HG03565 (cell line): ENCODE measurements at regions not wholly inside any gene's neighbourhood (a gene's known extent, or its start where the extent isn't known, plus 50 kb on each side); places are given as distances from the start of the nearest gene placed in this dataset.

Experiments
- ATAC-seq: cut with Tn5 transposase; IDR thresholded peaks from one replicate; pipeline ENCODE4 v1.9.1; 2021; ENCODE audit warnings: mild to moderate bottlenecking, moderate library complexity; ENCODE audit not compliant: unreplicated experiment

DNA sequence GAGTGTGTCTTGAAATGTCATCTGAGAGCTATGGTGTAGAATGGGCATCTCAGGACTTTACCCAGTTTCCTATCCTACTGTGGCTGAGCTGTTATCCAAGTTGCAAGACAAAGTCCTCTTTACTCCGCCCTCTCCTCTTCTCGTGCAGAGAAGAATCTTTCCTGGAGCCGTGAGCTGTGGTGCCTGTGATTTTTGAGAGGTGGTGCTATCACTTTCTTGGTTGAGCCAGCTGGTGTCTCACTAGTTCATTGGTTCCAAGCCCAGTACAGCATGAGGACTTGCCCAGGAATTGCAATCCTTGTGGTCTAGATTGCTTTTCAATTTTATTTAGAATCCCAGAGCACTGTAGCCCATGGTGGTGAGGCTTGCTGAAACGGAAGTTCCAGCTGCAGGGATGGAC lies 2300.3 kb downstream of the MAT2B start:
- no peak for ATAC-seq

DNA sequence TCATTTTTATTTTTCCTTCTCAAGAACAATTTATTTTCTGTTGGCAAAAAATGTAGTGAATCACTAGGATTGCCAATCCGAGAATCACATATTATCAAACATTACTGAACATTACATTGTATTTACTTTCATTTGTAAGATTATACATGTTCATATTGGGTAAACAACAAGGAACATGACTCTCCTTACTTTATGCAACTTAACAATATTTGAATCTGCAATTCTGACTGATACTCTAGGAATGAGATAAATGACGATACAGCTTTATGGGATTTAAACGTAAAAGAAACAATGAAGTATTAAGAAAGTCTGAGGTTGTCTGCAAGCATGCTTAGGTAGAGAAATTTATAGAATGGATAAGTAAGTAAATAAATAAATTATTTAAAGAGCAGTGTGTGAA lies 2302.9 kb downstream of the MAT2B start:
- ATAC-seq = no peak

DNA sequence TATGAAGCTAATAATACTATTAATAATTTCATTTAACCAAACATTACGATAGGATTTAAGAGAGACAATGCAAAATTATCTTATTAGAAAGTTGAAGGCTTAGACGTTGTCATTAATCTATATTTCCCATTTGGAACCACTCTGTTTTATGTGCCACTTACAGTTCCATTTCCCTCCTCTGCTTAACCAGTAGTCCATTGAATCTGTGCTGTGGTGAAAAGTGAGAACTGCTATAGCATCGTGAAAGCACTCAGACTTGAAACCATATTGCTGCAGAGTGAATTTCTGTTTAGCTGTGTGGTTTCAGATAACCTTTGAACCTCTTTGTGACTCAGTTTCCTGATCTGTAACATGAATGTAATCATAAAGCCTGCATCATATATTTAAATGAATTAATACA lies 2304.5 kb downstream of the MAT2B start:
- ATAC-seq = no peak

DNA sequence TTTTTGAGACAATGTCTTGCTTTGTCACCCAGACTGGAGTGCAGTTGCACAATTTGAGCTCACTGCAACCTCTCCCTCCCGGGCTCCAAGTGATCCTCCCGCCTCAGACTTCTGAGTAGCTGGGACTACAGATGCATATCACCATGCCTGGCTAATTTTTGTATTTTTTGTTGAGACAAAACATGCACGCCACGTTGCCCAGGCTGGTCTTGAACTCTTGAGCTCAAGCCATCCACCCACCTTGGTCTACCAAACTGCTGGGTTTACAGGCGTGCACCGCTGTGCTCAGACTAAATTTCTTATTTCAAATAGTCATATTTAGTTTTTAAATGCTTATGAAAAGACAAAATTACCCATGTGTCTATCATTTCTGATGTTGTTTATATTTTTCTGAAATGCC lies 2324.1 kb downstream of the MAT2B start:
- no peak for ATAC-seq

DNA sequence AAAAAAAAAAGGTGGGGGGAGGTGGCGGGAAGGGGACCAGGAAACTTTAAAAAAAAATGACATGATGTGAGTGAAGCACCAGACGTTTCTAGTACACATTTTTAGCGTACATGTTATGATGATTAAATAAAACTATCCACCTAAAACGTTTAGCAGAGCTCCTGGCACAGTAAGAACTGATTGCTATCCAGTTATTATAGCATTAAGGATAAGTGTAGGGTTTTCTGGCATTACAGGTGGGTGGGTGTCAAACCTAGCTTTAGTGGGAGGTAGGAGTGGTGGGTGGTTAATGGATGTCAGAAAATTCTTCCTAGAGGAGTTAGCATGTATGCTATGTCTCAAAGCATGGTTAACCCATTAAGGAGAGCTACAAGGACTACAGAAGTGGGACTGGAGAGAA lies 2329.5 kb downstream of the MAT2B start:
- ATAC-seq = no peak

DNA sequence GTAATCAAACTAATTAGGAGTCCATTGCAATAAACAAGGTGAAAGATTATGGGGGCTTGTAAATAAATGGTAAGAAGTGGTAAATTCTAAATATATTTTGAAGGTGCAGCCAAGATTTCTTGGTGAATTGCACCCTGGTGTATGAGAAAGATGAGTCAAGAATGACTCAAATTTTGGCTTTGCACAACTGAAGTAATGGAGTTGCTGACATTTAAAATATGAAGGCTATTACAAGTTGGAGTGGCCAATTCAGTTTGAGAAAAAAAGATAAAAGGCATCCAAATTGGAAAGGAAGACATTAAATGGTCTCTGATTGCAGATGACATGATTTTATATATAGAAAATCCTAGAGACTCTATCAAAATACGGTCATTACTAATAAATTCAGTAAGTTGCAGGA lies 2330.6 kb downstream of the MAT2B start:
- no peak for ATAC-seq

DNA sequence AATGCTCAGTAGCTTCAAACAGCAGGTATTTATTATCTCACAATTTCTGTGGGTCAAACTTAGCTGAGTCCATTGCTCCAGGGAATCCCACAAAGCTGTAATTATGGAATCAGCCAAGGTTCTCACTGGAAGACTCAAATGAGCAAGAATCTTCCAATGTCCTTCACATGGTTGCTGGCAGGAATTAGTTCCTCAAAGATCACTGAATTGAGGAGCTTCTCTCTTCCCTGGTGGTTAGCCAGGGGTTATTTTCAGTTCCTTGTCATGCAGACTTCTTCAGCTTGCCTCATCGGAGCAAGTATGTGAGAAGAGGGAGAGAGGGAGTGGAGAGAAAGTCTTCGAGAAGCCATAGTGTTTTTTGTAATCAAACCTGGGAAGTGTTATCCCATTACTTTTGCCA lies 2331.9 kb downstream of the MAT2B start:
- ATAC-seq = no peak

DNA sequence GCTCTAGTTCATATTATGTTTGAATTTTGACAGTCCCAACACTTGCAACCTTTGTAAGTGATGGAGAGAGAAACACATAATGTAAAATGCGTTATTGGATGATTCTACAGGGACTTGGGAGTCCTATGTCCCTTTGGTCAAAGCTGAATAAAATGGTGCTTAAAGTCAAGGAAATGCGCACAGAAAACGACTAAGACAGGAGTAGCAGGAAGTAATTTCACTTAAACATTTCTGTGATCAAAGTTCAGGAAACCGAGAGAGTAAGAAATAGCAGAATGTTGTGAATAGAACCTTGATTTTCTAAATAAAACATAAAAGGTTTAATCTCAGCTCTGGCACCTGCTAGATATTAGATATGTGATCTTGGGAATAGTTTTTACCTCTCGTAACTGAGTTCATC lies 2339.2 kb downstream of the MAT2B start:
- no peak for ATAC-seq

DNA sequence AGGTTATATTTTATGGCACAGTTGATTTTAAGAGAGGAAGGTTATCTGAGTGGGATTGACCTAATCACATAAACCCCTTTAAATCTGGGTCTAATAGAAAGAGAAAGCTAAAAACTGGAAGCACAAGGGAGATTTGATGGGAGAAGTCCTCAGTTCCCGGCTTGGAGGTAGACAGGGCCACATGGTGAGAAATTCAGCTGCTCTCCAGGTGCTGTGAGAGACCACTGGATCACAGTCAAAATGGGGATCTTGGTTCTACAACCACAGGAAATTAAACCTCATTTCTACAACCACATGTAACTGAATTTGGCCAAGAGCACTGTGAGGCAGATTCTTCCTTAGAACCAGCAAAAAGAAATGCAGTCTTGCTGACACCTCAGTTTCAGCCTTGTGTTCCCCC lies 2352.7 kb downstream of the MAT2B start:
- no peak for ATAC-seq

DNA sequence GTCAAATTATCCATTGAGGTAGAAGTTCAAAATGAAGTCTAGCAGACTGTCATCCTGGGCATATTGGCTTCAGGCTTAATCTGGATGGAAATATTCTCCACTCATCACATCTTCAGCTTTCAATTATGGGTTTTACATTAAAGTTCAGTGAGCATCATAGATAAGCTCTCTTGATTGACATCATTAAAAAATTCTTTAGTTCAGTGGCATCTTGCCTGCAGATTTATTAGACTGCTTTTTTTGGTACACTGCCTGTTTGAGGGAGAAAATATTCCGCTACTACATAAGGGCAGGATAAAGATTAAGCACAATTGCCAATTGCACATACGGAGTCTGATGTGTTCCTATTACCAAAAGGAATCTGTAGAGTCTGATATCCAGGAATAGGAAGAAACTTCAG lies 2353.8 kb downstream of the MAT2B start:
- ATAC-seq = no peak

DNA sequence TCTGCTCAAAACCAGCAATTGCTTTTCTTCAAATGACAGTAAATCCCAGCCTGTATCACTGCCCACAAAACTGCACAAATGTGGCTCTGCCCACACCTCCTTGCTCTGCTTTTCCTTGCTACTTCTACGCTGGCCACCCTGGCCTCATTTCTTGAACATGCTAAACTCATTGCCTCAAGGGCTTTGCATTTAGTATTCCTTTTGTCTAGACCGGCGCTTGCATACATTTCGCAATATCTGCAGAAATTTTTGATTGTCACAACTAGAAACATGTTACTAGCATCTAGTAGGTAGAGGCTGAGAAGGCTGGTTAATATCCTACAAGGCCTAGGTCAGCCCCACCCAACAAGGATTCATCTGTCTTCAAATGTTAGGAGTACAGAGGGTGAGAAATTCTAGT lies 2357.8 kb downstream of the MAT2B start:
- ATAC-seq = no peak

DNA sequence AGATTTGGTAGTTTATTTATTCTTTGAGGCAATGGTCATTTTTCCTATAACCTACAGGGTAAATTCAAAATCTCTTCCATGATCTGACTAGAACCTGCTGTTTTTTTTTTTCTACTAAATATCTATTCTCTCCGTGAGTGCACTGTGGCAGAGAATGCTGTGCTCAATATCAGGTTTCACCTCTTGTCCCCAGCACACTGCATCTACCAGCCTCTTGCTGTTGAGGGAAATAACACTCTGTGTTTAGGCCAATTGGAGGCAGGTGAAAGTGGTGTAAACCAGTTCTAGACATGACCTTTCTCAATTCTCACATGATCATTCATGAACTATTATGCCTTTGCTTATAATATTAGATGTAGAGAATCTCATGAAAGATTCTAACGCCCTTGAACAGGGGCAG lies 2365.9 kb downstream of the MAT2B start:
- ATAC-seq = no peak

DNA sequence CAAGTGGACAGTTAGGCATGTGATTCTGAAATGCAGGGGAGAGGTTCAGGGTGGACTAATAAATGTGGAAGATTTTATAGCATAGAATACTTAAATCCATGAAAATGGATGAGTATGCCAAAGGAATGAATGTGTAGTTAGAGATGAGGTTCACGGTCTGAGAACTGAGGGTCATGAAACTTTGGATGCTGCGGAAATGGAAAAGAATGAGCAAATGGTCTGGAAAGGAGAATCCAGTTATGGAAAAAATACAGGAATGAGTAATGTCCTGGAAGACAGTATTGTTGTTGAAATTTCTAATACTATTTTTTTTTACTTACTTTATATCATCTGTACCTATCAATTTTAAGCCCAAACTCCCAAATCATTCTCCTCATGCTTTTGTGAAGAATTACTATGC lies 2369.4 kb downstream of the MAT2B start:
- no peak for ATAC-seq

DNA sequence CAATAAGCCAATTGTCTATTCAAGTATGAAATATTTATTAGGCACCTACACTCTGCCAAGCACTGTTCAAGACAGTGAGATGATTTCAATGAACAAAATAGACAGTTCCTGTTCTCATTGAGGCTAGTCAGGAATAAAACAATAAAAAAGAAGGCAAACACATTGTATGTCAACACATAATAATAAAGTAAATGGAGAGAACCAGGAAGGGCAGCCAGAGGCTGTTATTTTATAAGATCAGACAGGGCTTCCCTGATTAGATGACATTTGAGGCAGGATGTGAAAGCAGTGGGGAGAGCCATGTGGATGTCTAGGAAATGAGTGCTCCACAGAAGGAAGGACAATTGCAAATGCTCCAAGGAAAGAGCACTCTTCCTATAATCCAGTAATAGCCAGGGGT lies 2371.1 kb downstream of the MAT2B start:
- no peak for ATAC-seq

DNA sequence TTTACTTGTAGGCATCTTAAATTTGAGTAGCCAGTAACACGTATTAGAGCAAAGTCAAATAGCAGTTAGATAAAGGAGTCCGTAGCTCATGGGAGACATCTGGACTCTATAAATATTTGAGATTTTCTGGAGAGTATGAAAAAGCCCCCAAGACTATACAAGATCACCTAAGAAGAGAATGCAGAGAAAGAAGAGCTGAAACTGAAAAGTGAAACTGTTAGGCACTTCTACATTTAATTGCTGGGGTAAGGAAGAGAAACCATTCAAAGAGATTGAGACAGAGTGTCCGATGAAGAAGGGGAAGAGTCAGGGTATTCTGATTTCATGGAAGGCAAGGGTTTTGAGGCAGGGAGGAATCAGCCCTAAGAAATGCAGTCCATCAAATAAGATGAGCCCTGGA lies 2372.1 kb downstream of the MAT2B start:
- ATAC-seq = no peak

DNA sequence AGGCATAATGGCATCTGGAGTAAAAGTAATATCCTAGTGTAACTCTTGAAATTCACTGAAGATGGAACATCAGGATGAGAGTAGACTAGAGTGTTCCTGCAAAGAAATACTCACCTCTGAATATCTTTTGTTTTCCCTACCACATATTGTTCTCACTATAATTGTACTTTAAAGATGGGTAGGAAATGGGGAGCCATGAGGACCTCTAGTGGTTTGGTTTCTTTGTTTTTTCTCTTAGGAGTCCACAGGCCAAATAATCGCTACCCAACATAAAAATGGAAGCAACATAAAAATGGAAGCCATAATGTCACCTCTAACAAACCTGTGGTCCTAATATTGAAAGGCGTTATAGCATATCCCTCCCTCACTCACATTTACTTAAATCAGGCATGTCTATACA lies 2375.8 kb downstream of the MAT2B start:
- ATAC-seq = no peak

DNA sequence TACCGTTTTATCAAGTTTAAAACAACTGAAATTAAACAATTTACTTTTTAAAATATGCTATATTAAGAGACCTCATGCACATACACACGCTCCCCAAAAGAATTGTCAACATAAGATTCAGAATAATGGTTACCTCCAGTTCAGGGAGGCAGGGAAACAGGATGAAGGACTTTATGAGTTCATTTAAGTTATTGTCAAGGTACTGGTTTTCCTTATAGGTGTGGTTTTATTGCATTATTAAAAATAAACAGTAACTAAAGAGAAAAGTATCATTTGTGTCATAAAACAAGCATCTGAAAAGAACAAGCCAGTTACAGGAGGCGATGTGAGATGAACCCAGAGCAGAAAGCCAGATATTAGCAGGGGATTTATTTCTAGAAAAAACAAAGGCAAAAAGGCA lies 2376.7 kb downstream of the MAT2B start:
- no peak for ATAC-seq

DNA sequence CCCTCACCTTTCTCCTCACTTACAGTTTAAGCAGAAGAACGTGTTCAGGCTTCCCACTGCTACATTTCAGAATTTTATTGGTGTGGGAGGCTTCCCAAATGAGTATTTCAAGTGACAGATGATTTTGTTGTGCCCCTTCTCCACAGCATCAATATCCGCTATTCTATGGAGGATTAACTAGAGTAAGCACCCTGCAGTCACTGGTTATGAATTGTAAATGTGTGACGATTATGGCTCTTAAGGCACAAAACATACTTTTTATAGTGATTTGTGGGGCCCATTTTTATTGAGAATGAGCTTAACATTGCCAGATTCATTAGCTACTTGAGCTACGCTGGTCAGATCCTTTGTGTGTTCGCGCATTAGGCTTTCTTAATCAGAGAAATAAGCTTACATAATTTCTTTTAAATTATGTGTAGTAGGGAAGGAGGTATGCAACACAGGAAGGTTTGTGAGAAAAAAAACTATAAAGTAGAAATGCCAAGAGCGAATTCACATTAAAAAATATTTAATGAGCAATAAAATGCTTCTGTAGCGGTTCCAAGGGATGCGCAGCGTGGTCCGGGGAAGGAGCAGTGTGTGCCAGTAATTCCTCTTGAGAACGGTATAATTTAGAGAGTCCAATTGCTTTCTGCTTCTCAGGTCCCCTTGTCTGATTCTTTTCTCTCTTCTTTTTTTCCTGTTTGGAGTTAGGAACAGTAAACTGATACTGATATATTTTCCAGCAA lies 2380.4 kb downstream of the MAT2B start:
- ATAC-seq = no peak

DNA sequence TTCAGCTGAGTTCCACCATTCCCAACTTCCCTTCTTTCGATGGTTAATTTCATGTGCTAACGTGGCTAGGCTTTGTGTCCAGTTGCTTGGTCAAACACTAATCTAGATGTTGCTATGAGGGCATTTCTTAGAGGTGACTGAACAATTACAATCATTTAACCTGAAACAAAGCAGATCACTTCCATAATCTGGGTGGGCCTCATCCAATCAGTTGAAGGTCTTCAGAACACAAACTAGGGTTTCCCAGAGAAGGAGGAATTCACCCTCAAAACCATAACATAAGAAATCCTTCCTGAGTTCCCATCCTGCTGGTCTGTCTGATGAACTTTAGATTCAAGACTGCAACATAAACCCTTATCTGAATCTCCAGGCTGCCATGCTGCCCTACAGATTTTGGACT lies 2381.7 kb downstream of the MAT2B start:
- no peak for ATAC-seq

DNA sequence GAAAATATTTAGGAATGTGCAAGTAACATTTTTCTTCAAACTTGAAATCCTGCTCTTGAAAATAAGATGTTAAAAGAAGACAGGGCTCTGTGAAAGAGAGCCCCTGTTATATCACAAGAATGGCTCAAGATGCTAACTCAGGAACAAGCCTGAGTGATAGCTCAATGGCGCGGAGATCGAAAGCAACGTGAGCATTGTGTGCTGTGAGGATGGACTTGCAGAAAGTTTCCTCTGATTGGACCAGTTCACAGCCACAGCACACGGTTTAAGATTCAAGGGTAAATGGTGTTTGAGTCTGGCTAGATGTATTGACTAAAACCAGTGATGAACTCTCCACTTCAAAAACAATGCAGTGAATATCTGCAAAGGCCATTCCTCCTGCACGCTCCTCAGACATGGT lies 2387.0 kb downstream of the MAT2B start:
- ATAC-seq = no peak

DNA sequence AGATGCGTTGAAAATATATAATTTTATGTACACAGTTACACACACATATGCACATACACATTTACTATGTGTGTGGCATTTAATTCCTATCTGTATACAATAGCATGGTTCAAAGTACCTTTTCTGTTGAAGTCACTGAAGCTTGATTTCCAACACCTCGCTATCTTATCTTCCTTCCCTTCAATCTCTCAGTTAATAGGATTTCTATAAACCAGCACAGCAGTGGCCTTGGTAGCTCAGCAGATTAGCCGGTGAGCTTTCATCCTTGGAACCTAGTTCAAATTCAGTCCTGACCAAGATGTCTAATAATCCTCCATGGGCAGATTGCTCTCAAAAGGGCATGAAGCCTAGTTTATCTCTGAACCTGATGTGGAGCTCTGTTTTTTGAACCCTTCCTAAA lies 2389.5 kb downstream of the MAT2B start:
- no peak for ATAC-seq

DNA sequence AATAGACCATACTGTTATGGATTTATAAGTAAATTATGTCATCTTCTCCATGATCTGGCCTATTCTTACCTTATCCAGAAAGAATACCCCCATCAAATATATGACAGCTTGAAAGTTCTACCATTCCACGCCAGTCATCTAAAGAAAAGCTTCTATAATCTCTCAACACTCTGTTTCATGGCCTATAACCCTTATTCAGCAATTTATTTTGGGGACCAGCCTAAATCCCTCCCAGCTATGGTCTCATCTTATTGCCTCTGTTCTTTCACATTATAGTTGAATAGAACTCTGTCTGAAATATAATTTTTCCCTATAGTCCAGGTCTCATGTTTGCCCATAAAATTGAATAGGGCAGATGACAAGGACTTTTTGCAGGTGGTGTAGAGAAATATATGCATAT lies 2387.6 kb upstream of the WWC1 start:
- no peak for ATAC-seq

DNA sequence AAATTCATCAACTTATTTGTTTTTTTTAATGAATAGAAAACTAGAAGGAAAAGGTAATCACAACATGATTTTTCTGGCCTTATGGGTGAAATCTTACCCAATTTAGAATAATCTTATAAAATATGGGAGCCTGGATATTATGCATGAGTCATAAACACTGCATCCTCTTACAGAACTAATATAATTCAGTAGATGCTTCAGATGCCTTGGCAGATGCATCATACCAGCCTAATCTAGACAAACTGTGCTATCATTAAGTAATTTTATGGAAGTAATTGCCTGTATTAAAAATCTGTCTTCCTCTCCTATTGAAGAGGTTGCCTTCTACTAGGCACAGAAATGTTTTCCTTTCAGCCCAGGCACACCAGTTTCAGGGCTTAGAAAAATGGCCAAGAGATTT lies 2384.6 kb upstream of the WWC1 start:
- ATAC-seq = no peak

DNA sequence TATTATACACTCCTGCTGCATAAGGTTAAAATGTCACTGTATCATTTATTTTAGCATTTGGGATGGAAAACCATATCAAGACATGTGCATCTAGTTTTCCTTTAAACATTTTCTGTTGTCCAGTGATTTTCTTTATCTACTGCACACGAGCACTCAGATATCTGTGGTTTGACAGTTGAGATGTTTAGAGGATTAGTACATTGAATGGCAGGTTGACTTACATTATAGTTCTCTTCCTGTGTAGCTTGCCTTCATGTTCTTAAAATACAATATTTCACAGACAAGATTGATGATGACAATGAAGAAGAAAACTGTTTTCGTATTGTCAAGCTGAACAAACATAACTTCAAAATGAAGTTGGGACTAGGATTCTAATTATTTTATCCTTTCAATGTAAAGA lies 2378.4 kb upstream of the WWC1 start:
- no peak for ATAC-seq
